Gastroesophageal sphincter (tissue), 2 donors: ENCODE measurements at regions not wholly inside any gene's neighbourhood (a gene's known extent, or its start where the extent isn't known, plus 50 kb on each side); places are given as distances from the start of the nearest gene placed in this dataset.

Source experiments
- EP300 ChIP-seq: sonication (generic); formaldehyde crosslinking; IDR thresholded peaks from one replicate; pipeline ENCODE4 v1.6.1; 2017; ENCODE audit warnings: antibody characterized with exemption, mild to moderate bottlenecking
- POLR2AphosphoS5 ChIP-seq: sonication (generic); formaldehyde crosslinking; IDR thresholded peaks from one replicate; pipeline ENCODE4 v1.6.1; 2017; ENCODE audit warnings: antibody characterized with exemption

- TF ChIP-seq POLR2AphosphoS5 (no peak), EP300 (no peak)
These were observed 82.9 kb upstream of the MAFB start for GRCh38 chr20:40771848-40772511.
